GM19395 (cell line): ENCODE measurements at regions not wholly inside any gene's neighbourhood (a gene's known extent, or its start where the extent isn't known, plus 50 kb on each side); places are given as distances from the start of the nearest gene placed in this dataset.
"Not testable (repeated sequence)": the region's sequence is repeated elsewhere in the genome, so short reads cannot be mapped to it uniquely, and the experiment has no call there.

ENCODE experiments used
- ATAC-seq: cut with Tn5 transposase; IDR thresholded peaks from one replicate; pipeline ENCODE4 v1.9.1; 2021; ENCODE audit warnings: mild to moderate bottlenecking, moderate library complexity; ENCODE audit not compliant: unreplicated experiment

- no peak for ATAC-seq
These were observed 461.6 kb downstream of the PREX1 start for GRCh38 chr20:48366230-48366629.

- ATAC-seq = no peak
These were observed 462.9 kb downstream of the PREX1 start for GRCh38 chr20:48364688-48365421.

- ATAC-seq = no peak
These were observed 463.7 kb downstream of the PREX1 start for GRCh38 chr20:48364055-48364454.

- peak; percentile 39 for ATAC-seq
These were observed 467.3 kb downstream of the PREX1 start for GRCh38 chr20:48360342-48360975.

- peak; percentile 84 for ATAC-seq
These were observed 468.0 kb downstream of the PREX1 start for GRCh38 chr20:48359692-48360341.

GRCh38 chr20:48359055-48359390 is 468.8 kb downstream of the PREX1 start:
- not testable (repeated sequence) for ATAC-seq

- no peak for ATAC-seq
These were observed 469.4 kb downstream of the PREX1 start for GRCh38 chr20:48358176-48359054.

- no peak for ATAC-seq
These were observed 470.1 kb downstream of the PREX1 start for GRCh38 chr20:48357714-48358113.

GRCh38 chr20:48354903-48355302 is 472.9 kb downstream of the PREX1 start:
- ATAC-seq = no peak

- ATAC-seq = no peak
These were observed 473.4 kb downstream of the PREX1 start for GRCh38 chr20:48354320-48354876.

GRCh38 chr20:48352628-48353027 is 475.2 kb downstream of the PREX1 start:
- ATAC-seq = no peak

- ATAC-seq = no peak
These were observed 475.8 kb downstream of the PREX1 start for GRCh38 chr20:48352042-48352441.

GRCh38 chr20:48350313-48350988 is 477.3 kb downstream of the PREX1 start:
- ATAC-seq = no peak

- no peak for ATAC-seq
These were observed 478.1 kb downstream of the PREX1 start for GRCh38 chr20:48349656-48350055.

GRCh38 chr20:48348022-48348421 is 479.8 kb downstream of the PREX1 start:
- ATAC-seq = no peak

GRCh38 chr20:48342822-48343513 is 484.8 kb downstream of the PREX1 start:
- no peak for ATAC-seq

GRCh38 chr20:48340883-48341281 is 486.9 kb downstream of the PREX1 start:
- ATAC-seq = no peak

- ATAC-seq = no peak
These were observed 487.6 kb downstream of the PREX1 start for GRCh38 chr20:48339986-48340882.
